Ectodermal cell (in vitro differentiated cells): ENCODE measurements at regions not wholly inside any gene's neighbourhood (a gene's known extent, or its start where the extent isn't known, plus 50 kb on each side); places are given as distances from the start of the nearest gene placed in this dataset.
"Not testable (repeated sequence)": the region's sequence is repeated elsewhere in the genome, so short reads cannot be mapped to it uniquely, and the experiment has no call there.

ENCODE experiments used
- H3K27ac ChIP-seq: 2 replicates; pipeline ENCODE4 v1.7.0; 2013; ENCODE audit warnings: mild to moderate bottlenecking, low read depth, low read length; ENCODE audit not compliant: insufficient read depth, poor library complexity, severe bottlenecking
- H3K27me3 ChIP-seq: 2 replicates; pipeline ENCODE4 v1.7.0; 2013; ENCODE audit warnings: mild to moderate bottlenecking, low read length; ENCODE audit not compliant: insufficient read depth, control insufficient read depth, poor library complexity, severe bottlenecking
- H3K36me3 ChIP-seq: one replicate; pipeline ENCODE4 v1.7.0; 2013; ENCODE audit warnings: low read length; ENCODE audit not compliant: control insufficient read depth, insufficient read depth
- H3K4me1 ChIP-seq: one replicate; pipeline ENCODE4 v1.7.0; 2013; ENCODE audit warnings: low read length; ENCODE audit not compliant: control insufficient read depth, insufficient read depth
- H3K4me3 ChIP-seq: 2 replicates; pipeline ENCODE4 v1.7.0; 2013; ENCODE audit warnings: low read depth, low read length, control low read depth; ENCODE audit not compliant: insufficient read depth
- H3K9me3 ChIP-seq: 2 replicates; pipeline ENCODE4 v1.7.0; 2013; ENCODE audit warnings: mild to moderate bottlenecking, low read length, moderate library complexity; ENCODE audit not compliant: control insufficient read depth
- WGBS, 2 experiments: methylation state at CpG; one replicate each; pipeline ENCODE4 v1.1.7; 2013; ENCODE audit warnings: missing lambda C conversion rate in 2 of 2; 5-methylcytosine and 5-hydroxymethylcytosine counted together

- no peaks in the 10 kb centered on the region for H3K36me3 ChIP-seq
- H3K27me3 ChIP-seq: no peaks in the 10 kb centered on the region
- WGBS, 2 experiments: 92% methylated on average over 1 of the region's 1 CpG; no CpG with 5 or more reads in 1 of the 2 experiments
- H3K4me1 ChIP-seq: no peaks in the 10 kb centered on the region
- H3K27ac ChIP-seq: no peak overlapping the region
- no peak overlapping the region for H3K4me3 ChIP-seq
- H3K9me3 ChIP-seq: no peaks in the 10 kb centered on the region
Observed at GRCh38 chr4:156291317-156291716, 337.7 kb upstream of the CTSO start.

DNA sequence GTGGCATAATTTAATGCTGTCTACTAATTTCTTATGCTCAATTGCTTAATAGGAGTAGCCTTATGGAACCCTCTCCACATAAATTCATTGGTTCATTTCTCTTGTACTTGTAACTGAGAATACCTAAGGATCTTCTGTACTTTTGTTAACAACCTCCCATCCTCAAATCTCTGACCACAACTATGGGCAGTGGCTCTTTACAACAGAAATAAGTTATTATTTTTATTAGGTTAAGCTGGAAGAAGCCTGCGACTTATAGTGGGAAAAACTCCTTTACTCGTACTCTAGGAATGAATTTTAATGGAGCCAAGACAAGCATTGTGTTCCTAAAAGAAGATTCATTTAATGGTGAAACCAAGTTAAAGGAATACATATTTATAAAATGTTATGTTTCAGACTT lies 337.1 kb upstream of the CTSO start:
- Histone ChIP-seq H3K36me3 (no peaks in the 10 kb centered on the region), H3K27ac (no peak overlapping the region), H3K4me1 (no peaks in the 10 kb centered on the region), H3K27me3 (no peaks in the 10 kb centered on the region), H3K9me3 (no peaks in the 10 kb centered on the region), H3K4me3 (no peak overlapping the region)
- 92 to 100% methylated on average over 2 of the region's 2 CpGs for WGBS, 2 experiments

DNA sequence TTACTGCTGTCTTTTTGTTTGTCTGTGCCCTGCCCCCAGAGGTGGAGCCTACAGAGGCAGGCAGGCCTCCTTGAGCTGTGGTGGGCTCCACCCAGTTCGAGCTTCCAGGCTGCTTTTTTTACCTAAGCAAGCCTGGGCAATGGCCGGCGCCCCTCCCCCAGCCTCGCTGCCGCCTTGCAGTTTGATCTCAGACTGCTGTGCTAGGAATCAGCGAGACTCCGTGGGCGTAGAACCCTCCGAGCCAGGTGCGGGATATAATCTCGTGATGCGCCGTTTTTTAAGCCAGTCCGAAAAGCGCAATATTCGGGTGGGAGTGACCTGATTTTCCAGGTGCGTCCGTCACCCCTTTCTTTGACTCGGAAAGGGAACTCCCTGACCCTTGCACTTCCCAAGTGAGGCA lies 336.4 kb upstream of the CTSO start:
- H3K9me3 ChIP-seq, H3K27me3 ChIP-seq, H3K4me1 ChIP-seq, H3K27ac ChIP-seq, H3K36me3 ChIP-seq, H3K4me3 ChIP-seq: not testable (repeated sequence)
- 69 to 74% methylated on average over 16 to 18 of the region's 19 CpGs for WGBS, 2 experiments

DNA sequence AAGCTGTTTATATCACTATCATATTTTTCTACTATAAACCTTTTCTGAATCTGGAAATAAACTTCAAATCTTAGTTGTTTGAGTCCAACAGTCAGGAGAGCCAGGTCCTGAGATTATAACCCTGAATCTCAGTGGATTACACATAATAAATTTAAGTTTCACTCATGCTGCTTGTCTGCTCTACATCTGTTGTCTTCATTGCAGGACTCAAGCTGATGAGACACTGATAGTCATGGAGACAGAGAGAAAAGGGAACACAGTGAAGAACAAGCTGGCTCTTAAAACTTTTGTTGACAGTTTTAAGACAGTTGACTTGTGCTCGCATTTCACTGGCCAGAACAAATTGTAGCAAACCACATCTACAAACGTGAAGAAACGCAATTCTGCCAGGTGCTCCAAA lies 327.0 kb upstream of the CTSO start:
- Histone ChIP-seq H3K4me3 (no peak overlapping the region), H3K9me3 (no peaks in the 10 kb centered on the region), H3K4me1 (no peaks in the 10 kb centered on the region), H3K27ac (no peak overlapping the region), H3K27me3 (no peaks in the 10 kb centered on the region), H3K36me3 (no peaks in the 10 kb centered on the region)
- 96% methylated on average over 3 of the region's 3 CpGs for WGBS, 2 experiments

GRCh38 chr4:156265407-156265806 lies 311.7 kb upstream of the CTSO start:
- Histone ChIP-seq H3K36me3 (no peaks in the 10 kb centered on the region), H3K27me3 (no peaks in the 10 kb centered on the region), H3K9me3 (no peaks in the 10 kb centered on the region), H3K4me3 (no peak overlapping the region), H3K27ac (no peak overlapping the region), H3K4me1 (no peaks in the 10 kb centered on the region)

DNA sequence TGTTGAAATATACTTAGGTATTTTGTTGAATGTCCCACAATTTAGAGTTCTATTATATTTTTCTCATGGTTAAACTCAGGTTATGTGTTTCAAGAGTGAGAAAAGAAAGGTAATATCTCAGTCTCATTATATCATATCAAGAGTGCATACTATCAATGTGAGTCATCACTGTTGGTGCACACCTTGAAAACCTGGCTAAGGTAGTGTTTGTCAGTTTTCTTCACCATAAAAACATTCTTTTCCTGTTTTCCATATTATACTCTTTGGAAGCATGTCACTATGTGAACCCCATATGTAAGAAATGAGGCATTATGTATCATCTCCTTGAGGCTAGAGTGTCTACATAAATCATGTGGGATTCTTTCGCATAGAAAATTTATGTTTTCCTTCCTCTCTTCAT lies 307.6 kb upstream of the CTSO start:
- Histone ChIP-seq H3K4me3 (no peak overlapping the region), H3K27ac (no peak overlapping the region), H3K27me3 (no peaks in the 10 kb centered on the region), H3K4me1 (no peaks in the 10 kb centered on the region), H3K36me3 (no peaks in the 10 kb centered on the region), H3K9me3 (no peaks in the 10 kb centered on the region)
- 100% methylated on average over 1 of the region's 1 CpG for WGBS, 2 experiments

- H3K4me1 ChIP-seq: peaks cover 8% of the 10 kb centered on the region
- H3K27me3 ChIP-seq: no peaks in the 10 kb centered on the region
- no peak overlapping the region for H3K27ac ChIP-seq
- no peak overlapping the region for H3K4me3 ChIP-seq
- no peaks in the 10 kb centered on the region for H3K9me3 ChIP-seq
- WGBS, 2 experiments: 95 to 100% methylated on average over 2 to 4 of the region's 5 CpGs
- H3K36me3 ChIP-seq: no peaks in the 10 kb centered on the region
Observed at GRCh38 chr4:156255230-156256007, 301.8 kb upstream of the CTSO start.

- H3K27ac ChIP-seq: no peak overlapping the region
- WGBS, 2 experiments: 94 to 95% methylated on average over 2 of the region's 2 CpGs
- no peak overlapping the region for H3K4me3 ChIP-seq
- no peaks in the 10 kb centered on the region for H3K9me3 ChIP-seq
- no peaks in the 10 kb centered on the region for H3K36me3 ChIP-seq
- peaks cover 8% of the 10 kb centered on the region for H3K4me1 ChIP-seq
- H3K27me3 ChIP-seq: no peaks in the 10 kb centered on the region
Observed at GRCh38 chr4:156252358-156252921, 298.8 kb upstream of the CTSO start.

- Histone ChIP-seq H3K27me3 (no peaks in the 10 kb centered on the region), H3K36me3 (no peaks in the 10 kb centered on the region), H3K4me3 (no peak overlapping the region), H3K4me1 (peaks cover 8% of the 10 kb centered on the region), H3K9me3 (no peaks in the 10 kb centered on the region), H3K27ac (no peak overlapping the region)
- WGBS, 2 experiments: 91 to 92% methylated on average over 3 of the region's 3 CpGs
Observed at GRCh38 chr4:156251373-156252065, 297.9 kb upstream of the CTSO start.

DNA sequence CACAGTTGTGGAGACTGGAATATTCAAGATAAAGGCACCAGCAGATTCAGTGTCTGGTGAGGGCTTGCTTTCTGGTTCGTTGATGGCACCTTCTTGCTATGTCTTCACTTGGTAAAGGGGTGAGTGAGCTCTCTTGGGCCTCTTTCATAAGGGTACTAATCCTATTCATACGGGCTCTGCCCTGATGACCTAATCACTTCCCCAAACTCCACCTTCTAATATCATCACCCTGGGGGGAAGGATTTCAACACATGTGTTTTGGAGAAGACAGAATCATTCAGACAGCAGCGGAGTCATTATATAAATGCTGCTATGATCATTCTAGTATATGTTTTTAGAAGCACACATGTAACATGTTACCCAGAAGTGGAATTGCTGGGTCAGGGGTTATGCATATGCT lies 295.3 kb upstream of the CTSO start:
- Histone ChIP-seq H3K27me3 (no peaks in the 10 kb centered on the region), H3K9me3 (no peaks in the 10 kb centered on the region), H3K4me3 (no peak overlapping the region), H3K4me1 (peaks cover 4% of the 10 kb centered on the region), H3K36me3 (no peaks in the 10 kb centered on the region), H3K27ac (no peak overlapping the region)
- 58 to 71% methylated on average over 1 to 2 of the region's 3 CpGs for WGBS, 2 experiments
